Spinal cord (tissue), 9 donors: ENCODE measurements at regions not wholly inside any gene's neighbourhood (a gene's known extent, or its start where the extent isn't known, plus 50 kb on each side); places are given as distances from the start of the nearest gene placed in this dataset.

ENCODE experiments used
- DNase-seq, 6 donors: peaks; one replicate each; pipeline versions ENCODE4 v3.0.0 to v3.0.0-alpha.2; 2013 to 2015; ENCODE audit warnings: low spot score in 6 of 6, low read depth in 4 of 6
- H3K27ac ChIP-seq: one replicate; pipeline ENCODE4 v1.5.1; 2013; ENCODE audit warnings: low read depth, low read length, control low read depth
- H3K27me3 ChIP-seq: one replicate; pipeline ENCODE4 v1.6.1; 2013; ENCODE audit warnings: low read length; ENCODE audit not compliant: control insufficient read depth, insufficient read depth
- H3K36me3 ChIP-seq: one replicate; pipeline ENCODE4 v1.6.1; 2013; ENCODE audit warnings: low read length; ENCODE audit not compliant: control insufficient read depth, insufficient read depth
- H3K4me1 ChIP-seq: one replicate; pipeline ENCODE4 v1.6.1; 2013; ENCODE audit warnings: low read length; ENCODE audit not compliant: control insufficient read depth, insufficient read depth
- H3K4me3 ChIP-seq: one replicate; pipeline ENCODE4 v1.5.1; 2013; ENCODE audit warnings: low read depth, low read length, control low read depth
- H3K9me3 ChIP-seq: one replicate; pipeline ENCODE4 v1.6.1; 2013; ENCODE audit warnings: low read length; ENCODE audit not compliant: control insufficient read depth, insufficient read depth
- WGBS: methylation state at CpG from one replicate; pipeline ENCODE4 v1.1.5; 2013; ENCODE audit warnings: missing lambda C conversion rate; ENCODE audit not compliant: insufficient coverage; 5-methylcytosine and 5-hydroxymethylcytosine counted together
- donor health status: healthy.

GRCh38 chr2:235238537-235238936 is 255.3 kb upstream of the AGAP1 start:
- H3K27ac ChIP-seq: no peak overlapping the region
- DNase-seq: peak in 5 of 6 donors; percentile 27 to 84 (median 43)
- 14% methylated on average over 2 of the region's 3 CpGs for WGBS
- H3K4me3 ChIP-seq: no peak overlapping the region
- no peaks in the 10 kb centered on the region for H3K27me3 ChIP-seq
- peaks cover 4% of the 10 kb centered on the region for H3K4me1 ChIP-seq
- no peaks in the 10 kb centered on the region for H3K36me3 ChIP-seq
- no peaks in the 10 kb centered on the region for H3K9me3 ChIP-seq

- H3K9me3 ChIP-seq: no peaks in the 10 kb centered on the region
- no peaks in the 10 kb centered on the region for H3K27me3 ChIP-seq
- no peaks in the 10 kb centered on the region for H3K36me3 ChIP-seq
- no peak overlapping the region for H3K27ac ChIP-seq
- no peak overlapping the region for H3K4me3 ChIP-seq
- DNase-seq: no peak
- peaks cover 7% of the 10 kb centered on the region for H3K4me1 ChIP-seq
- 76% methylated on average over 3 of the region's 5 CpGs for WGBS
Measured at GRCh38 chr2:235240574-235240973, 253.3 kb upstream of the AGAP1 start.

GRCh38 chr2:235244255-235245220 is 249.3 kb upstream of the AGAP1 start:
- H3K36me3 ChIP-seq: no peaks in the 10 kb centered on the region
- peaks cover 3% of the 10 kb centered on the region for H3K4me1 ChIP-seq
- H3K9me3 ChIP-seq: no peaks in the 10 kb centered on the region
- H3K4me3 ChIP-seq: no peak overlapping the region
- DNase-seq: peak in 1 of 6 donors; percentile 48
- H3K27ac ChIP-seq: no peak overlapping the region
- 50% methylated on average over 1 of the region's 8 CpGs for WGBS
- H3K27me3 ChIP-seq: no peaks in the 10 kb centered on the region

GRCh38 chr2:235247001-235247400 is 246.8 kb upstream of the AGAP1 start:
- Histone ChIP-seq H3K4me1 (peaks cover 3% of the 10 kb centered on the region), H3K27ac (no peak overlapping the region), H3K36me3 (no peaks in the 10 kb centered on the region), H3K27me3 (no peaks in the 10 kb centered on the region), H3K4me3 (no peak overlapping the region), H3K9me3 (no peaks in the 10 kb centered on the region)
- 100% methylated on average over 1 of the region's 1 CpG for WGBS
- DNase-seq: no peak

- H3K9me3 ChIP-seq: no peaks in the 10 kb centered on the region
- DNase-seq: no peak
- H3K27me3 ChIP-seq: no peaks in the 10 kb centered on the region
- H3K36me3 ChIP-seq: no peaks in the 10 kb centered on the region
- no CpG with 5 or more reads among the region's 5 CpGs for WGBS
- H3K27ac ChIP-seq: no peak overlapping the region
- H3K4me1 ChIP-seq: no peaks in the 10 kb centered on the region
- no peak overlapping the region for H3K4me3 ChIP-seq
Measured at GRCh38 chr2:235255693-235256092, 238.2 kb upstream of the AGAP1 start.

GRCh38 chr2:235257590-235257989 is 236.3 kb upstream of the AGAP1 start:
- H3K9me3 ChIP-seq: no peaks in the 10 kb centered on the region
- H3K27me3 ChIP-seq: no peaks in the 10 kb centered on the region
- H3K27ac ChIP-seq: no peak overlapping the region
- H3K36me3 ChIP-seq: no peaks in the 10 kb centered on the region
- no CpG with 5 or more reads among the region's 1 CpG for WGBS
- DNase-seq: no peak
- H3K4me1 ChIP-seq: peaks cover 3% of the 10 kb centered on the region
- no peak overlapping the region for H3K4me3 ChIP-seq

- H3K36me3 ChIP-seq: no peaks in the 10 kb centered on the region
- peak in 1 of 6 donors; percentile 53 for DNase-seq
- 66% methylated on average over 4 of the region's 4 CpGs for WGBS
- no peaks in the 10 kb centered on the region for H3K9me3 ChIP-seq
- peak overlapping the region; percentile 10 for H3K27ac ChIP-seq
- no peaks in the 10 kb centered on the region for H3K27me3 ChIP-seq
- H3K4me1 ChIP-seq: peaks cover 32% of the 10 kb centered on the region
- H3K4me3 ChIP-seq: no peak overlapping the region
Measured at GRCh38 chr2:235262750-235263149, 231.1 kb upstream of the AGAP1 start.

- Histone ChIP-seq H3K4me1 (peaks cover 35% of the 10 kb centered on the region), H3K4me3 (no peak overlapping the region), H3K36me3 (no peaks in the 10 kb centered on the region), H3K9me3 (no peaks in the 10 kb centered on the region), H3K27ac (peak overlapping the region; percentile 62), H3K27me3 (no peaks in the 10 kb centered on the region)
- WGBS: 7% methylated on average over 14 of the region's 28 CpGs
- DNase-seq: peak in 5 of 6 donors; percentile 53 to 88 (median 75)
Measured at GRCh38 chr2:235263205-235264120, 230.4 kb upstream of the AGAP1 start.

- Histone ChIP-seq H3K4me1 (peaks cover 35% of the 10 kb centered on the region), H3K36me3 (no peaks in the 10 kb centered on the region), H3K9me3 (no peaks in the 10 kb centered on the region), H3K27me3 (no peaks in the 10 kb centered on the region), H3K27ac (peak overlapping the region; percentile 62), H3K4me3 (no peak overlapping the region)
- no peak for DNase-seq
- WGBS: no CpG with 5 or more reads among the region's 1 CpG
Measured at GRCh38 chr2:235264121-235264493, 229.7 kb upstream of the AGAP1 start.
